Fibroblast of mammary gland (primary cell): ENCODE measurements at regions not wholly inside any gene's neighbourhood (a gene's known extent, or its start where the extent isn't known, plus 50 kb on each side); places are given as distances from the start of the nearest gene placed in this dataset.
A peak's percentile ranks its signal among the peaks of the same experiment; 100 is the strongest.

Experiments used
- DNase-seq: peaks from one replicate; pipeline ENCODE4 v3.0.0-alpha.2; 2010; ENCODE audit warnings: low read depth
- H3K4me3 ChIP-seq: 2 replicates; pipeline ENCODE4 v1.5.1; 2011; ENCODE audit warnings: low read depth, mild to moderate bottlenecking, low read length, moderate library complexity; ENCODE audit not compliant: control insufficient read depth
- CTCF ChIP-seq: conservative IDR thresholded peaks from 2 replicates; pipeline ENCODE4 v1.5.1; 2011; ENCODE audit warnings: low read depth, low read length, inconsistent platforms; ENCODE audit not compliant: control insufficient read depth, insufficient read depth

- H3K4me3 ChIP-seq: no peak overlapping the region
- DNase-seq: peak; percentile 65
- no peak for TF ChIP-seq CTCF
Observed at GRCh38 chr17:71110326-71110725, 941.0 kb downstream of the KCNJ2 start.

GRCh38 chr17:71111460-71111859, 942.1 kb downstream of the KCNJ2 start:
- DNase-seq: no peak
- H3K4me3 ChIP-seq: no peak overlapping the region
- no peak for TF ChIP-seq CTCF

- TF ChIP-seq CTCF: no peak
- DNase-seq: peak; percentile 22
- H3K4me3 ChIP-seq: no peak overlapping the region
Observed at GRCh38 chr17:71111934-71112333, 942.6 kb downstream of the KCNJ2 start.

GRCh38 chr17:71113347-71113746, 944.0 kb downstream of the KCNJ2 start:
- no peak overlapping the region for H3K4me3 ChIP-seq
- DNase-seq: no peak
- no peak for TF ChIP-seq CTCF

- no peak for TF ChIP-seq CTCF
- no peak overlapping the region for H3K4me3 ChIP-seq
- DNase-seq: peak; percentile 1
Observed at GRCh38 chr17:71114911-71115668, 945.8 kb downstream of the KCNJ2 start.

- DNase-seq: peak; percentile 68
- H3K4me3 ChIP-seq: no peak overlapping the region
- TF ChIP-seq CTCF: no peak
Observed at GRCh38 chr17:71115669-71115972, 946.3 kb downstream of the KCNJ2 start.

GRCh38 chr17:71117466-71117865, 948.1 kb downstream of the KCNJ2 start:
- DNase-seq: peak; percentile 49
- no peak for TF ChIP-seq CTCF
- no peak overlapping the region for H3K4me3 ChIP-seq
